GM23338 (cell line): ENCODE measurements at regions not wholly inside any gene's neighbourhood (a gene's known extent, or its start where the extent isn't known, plus 50 kb on each side); places are given as distances from the start of the nearest gene placed in this dataset.

Experiments
- ATAC-seq: fragments of 200-7000 bp; cut with Tn5 transposase; 3 replicates; pipeline ENCODE4 v1.9.1; 2020
- DNase-seq: peaks from one replicate; pipeline ENCODE4 v3.0.0-alpha.2; 2015; ENCODE audit warnings: low spot score
- H2AFZ ChIP-seq: fragments of 200-600 bp; sonication (generic); 2 replicates; pipeline ENCODE4 v1.8.0; 2016; ENCODE audit warnings: antibody characterized with exemption, mild to moderate bottlenecking, moderate library complexity
- H3F3A ChIP-seq: fragments of 200-600 bp; sonication (generic); replicated peaks from 2 replicates; pipeline ENCODE4 v1.8.0; 2017; ENCODE audit warnings: antibody characterized with exemption, mixed run types, low read depth
- H3K27ac ChIP-seq: fragments of 200-600 bp; sonication (generic); 2 replicates; pipeline ENCODE4 v1.6.1; 2016; ENCODE audit warnings: low read depth
- H3K27me3 ChIP-seq: fragments of 200-600 bp; sonication (generic); 2 replicates; pipeline ENCODE4 v1.8.0; 2016; ENCODE audit warnings: mild to moderate bottlenecking, mixed run types, moderate library complexity; ENCODE audit not compliant: insufficient read depth
- H3K36me3 ChIP-seq: fragments of 200-600 bp; sonication (generic); 2 replicates; pipeline ENCODE4 v1.8.0; 2016; ENCODE audit warnings: mild to moderate bottlenecking; ENCODE audit not compliant: insufficient read depth
- H3K4me1 ChIP-seq: fragments of 200-600 bp; sonication (generic); 2 replicates; pipeline ENCODE4 v1.8.0; 2016; ENCODE audit warnings: mild to moderate bottlenecking, moderate library complexity; ENCODE audit not compliant: insufficient read depth
- H3K4me2 ChIP-seq: fragments of 200-600 bp; sonication (generic); 2 replicates; pipeline ENCODE4 v1.7.1; 2017; ENCODE audit warnings: mixed run types
- H3K4me3 ChIP-seq: fragments of 200-600 bp; sonication (generic); 2 replicates; pipeline ENCODE4 v1.6.1; 2016; ENCODE audit warnings: mixed run types
- H3K79me2 ChIP-seq: fragments of 200-600 bp; sonication (generic); replicated peaks from 2 replicates; pipeline ENCODE4 v1.8.0; 2017; ENCODE audit warnings: mild to moderate bottlenecking; ENCODE audit not compliant: insufficient read depth
- H3K9me2 ChIP-seq: fragments of 200-600 bp; sonication (generic); 2 replicates; pipeline ENCODE4 v1.8.0; 2017; ENCODE audit not compliant: insufficient read depth
- H4K20me1 ChIP-seq: fragments of 200-600 bp; sonication (generic); replicated peaks from 2 replicates; pipeline ENCODE4 v1.8.0; 2017; ENCODE audit warnings: mild to moderate bottlenecking; ENCODE audit not compliant: insufficient read depth
- H3K27ac Mint-ChIP-seq: 2 replicates; pipeline ENCODE4 v1.8.0; 2020; ENCODE audit warnings: inconsistent platforms, mild to moderate bottlenecking, moderate library complexity, mixed read lengths
- H3K27me3 Mint-ChIP-seq: 3 replicates; pipeline ENCODE4 v1.8.0; 2022; ENCODE audit warnings: low read depth, mild to moderate bottlenecking, moderate library complexity, mixed read lengths, inconsistent platforms; ENCODE audit not compliant: insufficient read depth, poor library complexity
- H3K36me3 Mint-ChIP-seq: 3 replicates; pipeline ENCODE4 v1.8.0; 2021; ENCODE audit warnings: low read depth, mild to moderate bottlenecking, inconsistent platforms, moderate library complexity, mixed read lengths
- H3K4me1 Mint-ChIP-seq: 3 replicates; pipeline ENCODE4 v1.8.0; 2020; ENCODE audit warnings: mild to moderate bottlenecking, inconsistent platforms, mixed read lengths
- H3K4me3 Mint-ChIP-seq: 3 replicates; pipeline ENCODE4 v1.8.0; 2021; ENCODE audit warnings: moderate library complexity, mild to moderate bottlenecking, inconsistent platforms, mixed read lengths
- H3K9me3 Mint-ChIP-seq: 3 replicates; pipeline ENCODE4 v1.8.0; 2020; ENCODE audit warnings: moderate library complexity, mild to moderate bottlenecking, inconsistent platforms, mixed read lengths
- CREB1 ChIP-seq: fragments of 250-450 bp; sonication (Bioruptor Pico); IDR thresholded peaks from 2 replicates; pipeline ENCODE4 v1.5.0; 2020; ENCODE audit warnings: low read depth, mild to moderate bottlenecking, moderate library complexity
- EZH2 ChIP-seq: fragments of 200-600 bp; sonication (generic); IDR thresholded peaks from one replicate; pipeline ENCODE4 v1.8.0; 2017; ENCODE audit warnings: antibody characterized with exemption, mild to moderate bottlenecking, low read depth; ENCODE audit not compliant: unreplicated experiment
- EZH2phosphoT487 ChIP-seq: fragments of 200-600 bp; sonication (generic); IDR thresholded peaks from one replicate; pipeline ENCODE4 v1.8.1; 2018; ENCODE audit warnings: antibody characterized with exemption; ENCODE audit not compliant: unreplicated experiment
- JUNB ChIP-seq: IDR thresholded peaks from one replicate; pipeline ENCODE4 v1.6.1; 2016; ENCODE audit warnings: antibody characterized with exemption; ENCODE audit not compliant: unreplicated experiment
- NANOG ChIP-seq: IDR thresholded peaks from 2 replicates; pipeline ENCODE4 v1.6.1; 2016; ENCODE audit warnings: antibody characterized with exemption, borderline replicate concordance
- POLR2AphosphoS5 ChIP-seq: IDR thresholded peaks from 2 replicates; pipeline ENCODE4 v1.6.1; 2016; ENCODE audit warnings: antibody characterized with exemption, low read depth
- STAT1 ChIP-seq: IDR thresholded peaks from one replicate; pipeline ENCODE4 v1.6.1; 2016; ENCODE audit warnings: antibody characterized with exemption; ENCODE audit not compliant: unreplicated experiment
- ZNF114 ChIP-seq: fragments of 250-450 bp; sonication (Bioruptor Pico); IDR thresholded peaks from 2 replicates; pipeline ENCODE4 v1.5.0; 2020; ENCODE audit warnings: mild to moderate bottlenecking, moderate library complexity
- ZNF331 ChIP-seq: fragments of 250-450 bp; sonication (Bioruptor Pico); IDR thresholded peaks from 2 replicates; pipeline ENCODE4 v1.5.0; 2020; ENCODE audit warnings: low read depth, mild to moderate bottlenecking, moderate library complexity
- TF ChIP-seq, protein P1 (sequence below): IDR thresholded peaks from 2 replicates; pipeline ENCODE4 v1.6.1; 2016; ENCODE audit warnings: antibody characterized with exemption
- TF ChIP-seq, protein P2 (sequence below): fragments of 250-450 bp; sonication (Bioruptor Pico); IDR thresholded peaks from 2 replicates; pipeline ENCODE4 v1.5.0; 2020; ENCODE audit warnings: mild to moderate bottlenecking, moderate library complexity
- TF ChIP-seq, protein P3 (sequence below): IDR thresholded peaks from one replicate; pipeline ENCODE4 v1.6.1; 2018; ENCODE audit warnings: antibody characterized with exemption; ENCODE audit not compliant: unreplicated experiment
- TF ChIP-seq, protein P4 (sequence below), 2 experiments: fragments of 200-600 bp in 1 of 2; sonication (generic) in 1 of 2; conservative IDR thresholded peaks; 2 replicates each; pipeline versions ENCODE4 v1.5.1 to v1.6.1; 2016 to 2017; ENCODE audit warnings: antibody characterized with exemption in 2 of 2, low read depth in 2 of 2, mild to moderate bottlenecking in 2 of 2, moderate library complexity in 1 of 2

DNA sequence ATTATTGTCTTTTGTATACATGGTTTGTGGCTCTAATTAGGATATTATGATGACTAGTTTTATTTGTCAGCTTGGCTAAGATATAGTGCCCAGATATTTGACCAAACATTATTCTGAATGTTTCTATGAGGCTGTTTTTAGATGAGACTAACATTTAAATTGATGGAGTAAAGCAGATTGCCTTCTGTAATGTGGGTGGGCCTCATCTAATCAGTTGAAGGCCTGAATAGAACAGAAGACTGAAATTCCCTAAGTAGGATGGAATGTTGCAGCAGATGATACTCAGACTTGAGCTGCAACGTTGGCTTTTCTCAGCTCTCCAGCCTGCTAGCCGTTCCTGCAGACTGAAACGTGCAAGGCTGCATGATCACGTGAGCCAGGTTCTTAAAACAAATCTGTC lies 546.5 kb downstream of the EDEM1 start:
- Histone ChIP-seq H3F3A (no peaks in the 10 kb centered on the region), H3K4me3 (no peak overlapping the region), H3K79me2 (no peaks in the 10 kb centered on the region), H3K9me2 (no peaks in the 10 kb centered on the region), H3K4me1 (no peaks in the 10 kb centered on the region), H2AFZ (no peak overlapping the region), H3K27me3 (no peaks in the 10 kb centered on the region), H3K4me2 (no peak overlapping the region), H3K36me3 (0 out of 2 replicates have a peak, but pooled peaks cover 6% of the 10 kb centered on the region), H3K27ac (no peak overlapping the region), H4K20me1 (no peaks in the 10 kb centered on the region)
- TF ChIP-seq, protein P1, sequence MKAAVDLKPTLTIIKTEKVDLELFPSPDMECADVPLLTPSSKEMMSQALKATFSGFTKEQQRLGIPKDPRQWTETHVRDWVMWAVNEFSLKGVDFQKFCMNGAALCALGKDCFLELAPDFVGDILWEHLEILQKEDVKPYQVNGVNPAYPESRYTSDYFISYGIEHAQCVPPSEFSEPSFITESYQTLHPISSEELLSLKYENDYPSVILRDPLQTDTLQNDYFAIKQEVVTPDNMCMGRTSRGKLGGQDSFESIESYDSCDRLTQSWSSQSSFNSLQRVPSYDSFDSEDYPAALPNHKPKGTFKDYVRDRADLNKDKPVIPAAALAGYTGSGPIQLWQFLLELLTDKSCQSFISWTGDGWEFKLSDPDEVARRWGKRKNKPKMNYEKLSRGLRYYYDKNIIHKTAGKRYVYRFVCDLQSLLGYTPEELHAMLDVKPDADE: no peak
- TF ChIP-seq EZH2phosphoT487 (no peak), EZH2 (no peak), STAT1 (no peak), NANOG (no peak), POLR2AphosphoS5 (no peak), JUNB (no peak), CREB1 (no peak), ZNF331 (CRISPR knock-in tag) (no peak), ZNF114 (CRISPR knock-in tag) (no peak)
- TF ChIP-seq, protein P2, sequence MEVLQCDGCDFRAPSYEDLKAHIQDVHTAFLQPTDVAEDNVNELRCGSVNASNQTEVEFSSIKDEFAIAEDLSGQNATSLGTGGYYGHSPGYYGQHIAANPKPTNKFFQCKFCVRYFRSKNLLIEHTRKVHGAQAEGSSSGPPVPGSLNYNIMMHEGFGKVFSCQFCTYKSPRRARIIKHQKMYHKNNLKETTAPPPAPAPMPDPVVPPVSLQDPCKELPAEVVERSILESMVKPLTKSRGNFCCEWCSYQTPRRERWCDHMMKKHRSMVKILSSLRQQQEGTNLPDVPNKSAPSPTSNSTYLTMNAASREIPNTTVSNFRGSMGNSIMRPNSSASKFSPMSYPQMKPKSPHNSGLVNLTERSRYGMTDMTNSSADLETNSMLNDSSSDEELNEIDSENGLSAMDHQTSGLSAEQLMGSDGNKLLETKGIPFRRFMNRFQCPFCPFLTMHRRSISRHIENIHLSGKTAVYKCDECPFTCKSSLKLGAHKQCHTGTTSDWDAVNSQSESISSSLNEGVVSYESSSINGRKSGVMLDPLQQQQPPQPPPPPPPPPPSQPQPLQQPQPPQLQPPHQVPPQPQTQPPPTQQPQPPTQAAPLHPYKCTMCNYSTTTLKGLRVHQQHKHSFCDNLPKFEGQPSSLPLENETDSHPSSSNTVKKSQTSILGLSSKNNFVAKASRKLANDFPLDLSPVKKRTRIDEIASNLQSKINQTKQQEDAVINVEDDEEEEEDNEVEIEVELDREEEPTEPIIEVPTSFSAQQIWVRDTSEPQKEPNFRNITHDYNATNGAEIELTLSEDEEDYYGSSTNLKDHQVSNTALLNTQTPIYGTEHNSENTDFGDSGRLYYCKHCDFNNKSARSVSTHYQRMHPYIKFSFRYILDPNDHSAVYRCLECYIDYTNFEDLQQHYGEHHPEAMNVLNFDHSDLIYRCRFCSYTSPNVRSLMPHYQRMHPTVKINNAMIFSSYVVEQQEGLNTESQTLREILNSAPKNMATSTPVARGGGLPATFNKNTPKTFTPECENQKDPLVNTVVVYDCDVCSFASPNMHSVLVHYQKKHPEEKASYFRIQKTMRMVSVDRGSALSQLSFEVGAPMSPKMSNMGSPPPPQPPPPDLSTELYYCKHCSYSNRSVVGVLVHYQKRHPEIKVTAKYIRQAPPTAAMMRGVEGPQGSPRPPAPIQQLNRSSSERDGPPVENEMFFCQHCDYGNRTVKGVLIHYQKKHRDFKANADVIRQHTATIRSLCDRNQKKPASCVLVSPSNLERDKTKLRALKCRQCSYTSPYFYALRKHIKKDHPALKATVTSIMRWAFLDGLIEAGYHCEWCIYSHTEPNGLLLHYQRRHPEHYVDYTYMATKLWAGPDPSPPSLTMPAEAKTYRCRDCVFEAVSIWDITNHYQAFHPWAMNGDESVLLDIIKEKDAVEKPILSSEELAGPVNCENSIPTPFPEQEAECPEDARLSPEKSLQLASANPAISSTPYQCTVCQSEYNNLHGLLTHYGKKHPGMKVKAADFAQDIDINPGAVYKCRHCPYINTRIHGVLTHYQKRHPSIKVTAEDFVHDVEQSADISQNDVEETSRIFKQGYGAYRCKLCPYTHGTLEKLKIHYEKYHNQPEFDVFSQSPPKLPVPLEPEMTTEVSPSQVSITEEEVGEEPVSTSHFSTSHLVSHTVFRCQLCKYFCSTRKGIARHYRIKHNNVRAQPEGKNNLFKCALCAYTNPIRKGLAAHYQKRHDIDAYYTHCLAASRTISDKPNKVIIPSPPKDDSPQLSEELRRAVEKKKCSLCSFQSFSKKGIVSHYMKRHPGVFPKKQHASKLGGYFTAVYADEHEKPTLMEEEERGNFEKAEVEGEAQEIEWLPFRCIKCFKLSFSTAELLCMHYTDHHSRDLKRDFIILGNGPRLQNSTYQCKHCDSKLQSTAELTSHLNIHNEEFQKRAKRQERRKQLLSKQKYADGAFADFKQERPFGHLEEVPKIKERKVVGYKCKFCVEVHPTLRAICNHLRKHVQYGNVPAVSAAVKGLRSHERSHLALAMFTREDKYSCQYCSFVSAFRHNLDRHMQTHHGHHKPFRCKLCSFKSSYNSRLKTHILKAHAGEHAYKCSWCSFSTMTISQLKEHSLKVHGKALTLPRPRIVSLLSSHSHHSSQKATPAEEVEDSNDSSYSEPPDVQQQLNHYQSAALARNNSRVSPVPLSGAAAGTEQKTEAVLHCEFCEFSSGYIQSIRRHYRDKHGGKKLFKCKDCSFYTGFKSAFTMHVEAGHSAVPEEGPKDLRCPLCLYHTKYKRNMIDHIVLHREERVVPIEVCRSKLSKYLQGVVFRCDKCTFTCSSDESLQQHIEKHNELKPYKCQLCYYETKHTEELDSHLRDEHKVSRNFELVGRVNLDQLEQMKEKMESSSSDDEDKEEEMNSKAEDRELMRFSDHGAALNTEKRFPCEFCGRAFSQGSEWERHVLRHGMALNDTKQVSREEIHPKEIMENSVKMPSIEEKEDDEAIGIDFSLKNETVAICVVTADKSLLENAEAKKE (CRISPR knock-in tag): no peak
- TF ChIP-seq, protein P3, sequence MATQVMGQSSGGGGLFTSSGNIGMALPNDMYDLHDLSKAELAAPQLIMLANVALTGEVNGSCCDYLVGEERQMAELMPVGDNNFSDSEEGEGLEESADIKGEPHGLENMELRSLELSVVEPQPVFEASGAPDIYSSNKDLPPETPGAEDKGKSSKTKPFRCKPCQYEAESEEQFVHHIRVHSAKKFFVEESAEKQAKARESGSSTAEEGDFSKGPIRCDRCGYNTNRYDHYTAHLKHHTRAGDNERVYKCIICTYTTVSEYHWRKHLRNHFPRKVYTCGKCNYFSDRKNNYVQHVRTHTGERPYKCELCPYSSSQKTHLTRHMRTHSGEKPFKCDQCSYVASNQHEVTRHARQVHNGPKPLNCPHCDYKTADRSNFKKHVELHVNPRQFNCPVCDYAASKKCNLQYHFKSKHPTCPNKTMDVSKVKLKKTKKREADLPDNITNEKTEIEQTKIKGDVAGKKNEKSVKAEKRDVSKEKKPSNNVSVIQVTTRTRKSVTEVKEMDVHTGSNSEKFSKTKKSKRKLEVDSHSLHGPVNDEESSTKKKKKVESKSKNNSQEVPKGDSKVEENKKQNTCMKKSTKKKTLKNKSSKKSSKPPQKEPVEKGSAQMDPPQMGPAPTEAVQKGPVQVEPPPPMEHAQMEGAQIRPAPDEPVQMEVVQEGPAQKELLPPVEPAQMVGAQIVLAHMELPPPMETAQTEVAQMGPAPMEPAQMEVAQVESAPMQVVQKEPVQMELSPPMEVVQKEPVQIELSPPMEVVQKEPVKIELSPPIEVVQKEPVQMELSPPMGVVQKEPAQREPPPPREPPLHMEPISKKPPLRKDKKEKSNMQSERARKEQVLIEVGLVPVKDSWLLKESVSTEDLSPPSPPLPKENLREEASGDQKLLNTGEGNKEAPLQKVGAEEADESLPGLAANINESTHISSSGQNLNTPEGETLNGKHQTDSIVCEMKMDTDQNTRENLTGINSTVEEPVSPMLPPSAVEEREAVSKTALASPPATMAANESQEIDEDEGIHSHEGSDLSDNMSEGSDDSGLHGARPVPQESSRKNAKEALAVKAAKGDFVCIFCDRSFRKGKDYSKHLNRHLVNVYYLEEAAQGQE: no peak
- TF ChIP-seq, protein P4, sequence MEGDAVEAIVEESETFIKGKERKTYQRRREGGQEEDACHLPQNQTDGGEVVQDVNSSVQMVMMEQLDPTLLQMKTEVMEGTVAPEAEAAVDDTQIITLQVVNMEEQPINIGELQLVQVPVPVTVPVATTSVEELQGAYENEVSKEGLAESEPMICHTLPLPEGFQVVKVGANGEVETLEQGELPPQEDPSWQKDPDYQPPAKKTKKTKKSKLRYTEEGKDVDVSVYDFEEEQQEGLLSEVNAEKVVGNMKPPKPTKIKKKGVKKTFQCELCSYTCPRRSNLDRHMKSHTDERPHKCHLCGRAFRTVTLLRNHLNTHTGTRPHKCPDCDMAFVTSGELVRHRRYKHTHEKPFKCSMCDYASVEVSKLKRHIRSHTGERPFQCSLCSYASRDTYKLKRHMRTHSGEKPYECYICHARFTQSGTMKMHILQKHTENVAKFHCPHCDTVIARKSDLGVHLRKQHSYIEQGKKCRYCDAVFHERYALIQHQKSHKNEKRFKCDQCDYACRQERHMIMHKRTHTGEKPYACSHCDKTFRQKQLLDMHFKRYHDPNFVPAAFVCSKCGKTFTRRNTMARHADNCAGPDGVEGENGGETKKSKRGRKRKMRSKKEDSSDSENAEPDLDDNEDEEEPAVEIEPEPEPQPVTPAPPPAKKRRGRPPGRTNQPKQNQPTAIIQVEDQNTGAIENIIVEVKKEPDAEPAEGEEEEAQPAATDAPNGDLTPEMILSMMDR (conservative IDR thresholded peaks at IDR 0.05; ENCODE audit: low read depth in 2 of 2): no peak
- Mint-ChIP-seq H3K4me1 (no peaks in the 10 kb centered on the region), H3K9me3 (peaks cover 77% of the 10 kb centered on the region), H3K4me3 (no peak overlapping the region), H3K27ac (no peak overlapping the region), H3K36me3 (peaks cover 6% of the 10 kb centered on the region; the same call in 1 of the 3 replicates), H3K27me3 (no peaks in the 10 kb centered on the region)
- DNase-seq (no peak), ATAC-seq (no peak)
